ENCODE measurements at regions not wholly inside any gene's neighbourhood (a gene's known extent, or its start where the extent isn't known, plus 50 kb on each side); places are given as distances from the start of the nearest gene placed in this dataset.
"Not testable (repeated sequence)": the region's sequence is repeated elsewhere in the genome, so short reads cannot be mapped to it uniquely, and the experiment has no call there.

GRCh38 chr10:109757670-109758069, 165.6 kb downstream of the XPNPEP1 start:
- not testable (repeated sequence) for TF ChIP-seq CTCF (conservative IDR thresholded peaks at IDR 0.05); EZH2 (IDR thresholded peaks at IDR 0.05; ENCODE audit: low read depth)

Measured in PC-9 (cell line).